AG04449 (cell line): ENCODE measurements at regions not wholly inside any gene's neighbourhood (a gene's known extent, or its start where the extent isn't known, plus 50 kb on each side); places are given as distances from the start of the nearest gene placed in this dataset.
"Not testable (repeated sequence)": the region's sequence is repeated elsewhere in the genome, so short reads cannot be mapped to it uniquely, and the experiment has no call there.

ENCODE experiments used
- CTCF ChIA-PET: fragments of 350-600 bp; formaldehyde crosslinking; extraction: SDS; loops from one replicate; lab custom pipeline; 2021; ENCODE audit warnings: antibody characterized with exemption; lab: Yijun Ruan, JAX
- POLR2A ChIA-PET: fragments of 400-600, 350-600 bp; formaldehyde crosslinking; extraction: SDS; loops from one replicate; lab custom pipeline; 2020; ENCODE audit warnings: antibody characterized with exemption, inconsistent platforms; lab: Yijun Ruan, JAX
- DNase-seq: peaks from one replicate; pipeline ENCODE4 v3.0.0-alpha.2; 2010; ENCODE audit warnings: low read depth, low spot score
- H3K4me3 ChIP-seq: 2 replicates; pipeline ENCODE4 v1.5.1; 2011; ENCODE audit warnings: low read depth, mild to moderate bottlenecking, control low read depth, low read length
- TF ChIP-seq, protein P1 (sequence below): IDR thresholded peaks from one replicate; pipeline ENCODE4 v1.5.1; 2011; ENCODE audit warnings: mild to moderate bottlenecking, moderate library complexity, low read length, control low read depth, inconsistent platforms; ENCODE audit not compliant: insufficient read depth; ENCODE audit errors: missing control alignments

DNA sequence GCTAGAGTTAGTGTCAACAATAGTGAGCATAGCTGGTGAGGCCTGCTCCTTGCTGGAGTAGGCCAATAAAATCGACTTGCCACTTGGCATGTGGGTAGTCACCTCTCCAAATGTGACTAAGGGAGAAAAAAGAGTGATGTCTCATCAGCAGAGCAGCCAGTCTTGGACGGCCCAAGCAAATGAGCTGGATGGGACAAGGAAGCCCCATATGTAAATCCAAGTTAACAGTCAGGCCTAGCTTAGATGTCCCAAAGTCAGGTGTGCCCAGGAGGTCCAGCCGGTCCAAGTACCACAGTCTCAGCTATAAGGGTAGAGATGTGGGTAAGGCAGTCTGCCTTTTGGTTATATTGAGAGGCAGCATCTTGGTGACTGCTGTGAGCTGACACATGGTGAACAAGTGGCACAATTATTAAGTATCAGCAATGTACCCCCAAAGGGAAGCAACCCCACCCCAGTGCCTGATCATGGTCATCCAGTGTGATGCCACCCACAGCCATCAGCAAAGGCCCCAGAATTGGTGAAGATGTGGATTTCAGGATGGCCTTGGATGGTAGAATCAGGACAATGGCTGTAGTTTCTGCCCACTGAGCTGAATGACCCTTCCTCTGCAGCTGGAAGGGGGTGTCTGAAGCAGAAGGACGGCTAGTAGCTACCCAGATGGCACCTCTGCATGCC lies 83.4 kb downstream of the TNFRSF13B start:
- CTCF ChIA-PET, result interaction anchor here (1.1 kb wide), 1 partner anchor 13 kb away, joined by 3 read pairs; no protein-coding TSS in a partner anchor
- no peak overlapping the region for H3K4me3 ChIP-seq
- POLR2A ChIA-PET, result no interaction called here
- DNase-seq, result no peak
- TF ChIP-seq, protein P1, sequence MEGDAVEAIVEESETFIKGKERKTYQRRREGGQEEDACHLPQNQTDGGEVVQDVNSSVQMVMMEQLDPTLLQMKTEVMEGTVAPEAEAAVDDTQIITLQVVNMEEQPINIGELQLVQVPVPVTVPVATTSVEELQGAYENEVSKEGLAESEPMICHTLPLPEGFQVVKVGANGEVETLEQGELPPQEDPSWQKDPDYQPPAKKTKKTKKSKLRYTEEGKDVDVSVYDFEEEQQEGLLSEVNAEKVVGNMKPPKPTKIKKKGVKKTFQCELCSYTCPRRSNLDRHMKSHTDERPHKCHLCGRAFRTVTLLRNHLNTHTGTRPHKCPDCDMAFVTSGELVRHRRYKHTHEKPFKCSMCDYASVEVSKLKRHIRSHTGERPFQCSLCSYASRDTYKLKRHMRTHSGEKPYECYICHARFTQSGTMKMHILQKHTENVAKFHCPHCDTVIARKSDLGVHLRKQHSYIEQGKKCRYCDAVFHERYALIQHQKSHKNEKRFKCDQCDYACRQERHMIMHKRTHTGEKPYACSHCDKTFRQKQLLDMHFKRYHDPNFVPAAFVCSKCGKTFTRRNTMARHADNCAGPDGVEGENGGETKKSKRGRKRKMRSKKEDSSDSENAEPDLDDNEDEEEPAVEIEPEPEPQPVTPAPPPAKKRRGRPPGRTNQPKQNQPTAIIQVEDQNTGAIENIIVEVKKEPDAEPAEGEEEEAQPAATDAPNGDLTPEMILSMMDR, result no peak

DNA sequence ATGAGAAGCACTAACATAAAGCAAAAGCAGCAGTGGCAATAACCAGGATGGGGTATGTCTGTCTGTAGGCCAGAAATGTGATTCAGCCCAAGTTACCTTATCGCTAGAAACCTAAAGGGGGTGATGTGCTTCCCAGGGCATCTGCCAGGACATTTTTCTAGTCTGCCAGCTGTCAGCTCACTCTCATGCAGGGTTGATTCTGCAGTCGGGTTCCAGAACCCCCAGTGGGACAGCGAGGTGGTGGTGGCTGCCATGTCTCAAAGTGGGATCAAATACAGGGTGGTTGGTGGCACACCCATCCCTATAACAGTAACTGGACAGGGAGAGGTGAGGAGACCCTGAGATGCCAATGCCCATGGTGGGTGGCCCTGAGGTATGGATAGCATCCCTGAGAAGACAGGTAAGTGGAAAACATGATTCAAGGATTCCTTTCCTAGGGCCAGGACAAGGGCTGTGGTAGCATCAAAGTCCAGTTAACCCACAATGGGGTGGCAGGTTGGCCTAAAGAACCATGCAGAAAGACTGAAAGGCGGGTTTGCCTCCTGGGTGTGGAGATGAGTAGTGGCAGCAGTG lies 84.3 kb downstream of the TNFRSF13B start:
- TF ChIP-seq, protein P1, result no peak
- DNase-seq, result no peak
- POLR2A ChIA-PET, result no interaction called here
- CTCF ChIA-PET, result no interaction called here
- no peak overlapping the region for H3K4me3 ChIP-seq

DNA sequence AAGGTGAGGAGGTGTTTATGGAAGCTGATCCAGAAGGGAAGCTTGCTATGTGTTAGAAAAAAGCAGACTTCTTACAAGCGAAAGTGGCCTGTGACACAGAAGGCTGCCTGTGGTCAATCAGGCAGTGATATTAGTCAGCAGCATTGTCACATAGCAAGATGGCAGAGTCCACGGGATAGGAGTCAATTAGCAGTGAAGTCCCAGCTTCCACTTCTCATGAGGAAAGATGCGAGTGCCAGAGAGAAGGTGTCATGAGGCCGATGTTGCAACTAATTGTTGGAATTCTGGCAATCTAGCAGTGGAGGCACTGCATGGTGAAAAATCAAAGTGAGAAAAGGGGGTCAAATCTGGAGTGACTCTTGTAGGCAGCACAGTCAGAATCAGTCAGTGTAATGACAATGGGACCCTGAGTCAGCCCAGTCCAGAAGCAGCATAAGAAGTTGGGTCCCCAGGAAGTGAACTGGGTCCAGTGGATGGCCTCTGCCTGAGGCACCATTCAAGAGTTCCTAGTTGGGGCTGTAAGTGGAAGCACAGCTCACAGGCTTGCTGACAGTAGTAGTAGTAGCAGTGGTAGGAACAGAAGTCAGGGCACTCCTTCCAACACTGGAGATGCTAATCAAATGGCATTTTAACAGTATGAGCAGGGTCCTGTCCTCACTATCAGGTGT lies 85.1 kb downstream of the TNFRSF13B start:
- ChIA-PET CTCF (no interaction called here), POLR2A (no interaction called here)
- no peak overlapping the region for H3K4me3 ChIP-seq
- TF ChIP-seq, protein P1, result no peak
- DNase-seq, result no peak

DNA sequence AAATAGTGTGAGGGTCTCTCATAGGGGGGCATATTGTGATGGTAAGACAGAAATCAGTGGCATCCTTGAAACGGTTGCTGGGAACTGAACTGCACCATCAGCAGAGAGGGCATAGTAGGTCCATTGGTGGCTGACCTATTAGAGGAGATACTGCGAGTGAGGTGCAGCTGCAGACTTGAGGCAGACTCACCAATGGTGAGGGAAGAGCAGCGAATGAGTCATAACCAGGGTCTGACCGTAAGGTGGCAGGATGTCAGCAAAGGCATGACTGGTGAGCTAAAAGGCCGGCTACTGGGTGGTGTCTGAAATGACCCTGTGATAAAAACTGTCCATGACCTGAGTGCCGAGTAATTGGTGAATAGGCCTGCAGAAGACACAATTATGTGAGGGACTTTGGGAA lies 86.7 kb downstream of the TNFRSF13B start:
- CTCF ChIA-PET, H3K4me3 ChIP-seq, POLR2A ChIA-PET, DNase-seq: not testable (repeated sequence)

DNA sequence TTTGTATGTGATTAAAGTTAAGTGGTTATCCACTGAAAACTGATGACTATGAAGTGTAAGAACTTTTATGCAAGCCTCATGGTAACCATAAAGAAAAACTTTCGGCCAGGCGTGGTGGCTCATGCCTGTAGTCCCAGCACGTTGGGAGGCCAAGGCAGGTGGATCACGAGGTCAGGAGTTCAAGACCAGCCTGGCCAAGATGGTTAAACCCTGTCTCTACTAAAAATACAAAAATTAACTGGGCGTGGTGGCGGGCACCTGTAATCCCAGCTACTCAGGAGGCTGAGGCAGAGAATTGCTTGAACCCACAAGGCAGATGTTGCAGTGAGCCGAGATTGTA lies 89.0 kb downstream of the TNFRSF13B start:
- POLR2A ChIA-PET, H3K4me3 ChIP-seq, DNase-seq, CTCF ChIA-PET: not testable (repeated sequence)

DNA sequence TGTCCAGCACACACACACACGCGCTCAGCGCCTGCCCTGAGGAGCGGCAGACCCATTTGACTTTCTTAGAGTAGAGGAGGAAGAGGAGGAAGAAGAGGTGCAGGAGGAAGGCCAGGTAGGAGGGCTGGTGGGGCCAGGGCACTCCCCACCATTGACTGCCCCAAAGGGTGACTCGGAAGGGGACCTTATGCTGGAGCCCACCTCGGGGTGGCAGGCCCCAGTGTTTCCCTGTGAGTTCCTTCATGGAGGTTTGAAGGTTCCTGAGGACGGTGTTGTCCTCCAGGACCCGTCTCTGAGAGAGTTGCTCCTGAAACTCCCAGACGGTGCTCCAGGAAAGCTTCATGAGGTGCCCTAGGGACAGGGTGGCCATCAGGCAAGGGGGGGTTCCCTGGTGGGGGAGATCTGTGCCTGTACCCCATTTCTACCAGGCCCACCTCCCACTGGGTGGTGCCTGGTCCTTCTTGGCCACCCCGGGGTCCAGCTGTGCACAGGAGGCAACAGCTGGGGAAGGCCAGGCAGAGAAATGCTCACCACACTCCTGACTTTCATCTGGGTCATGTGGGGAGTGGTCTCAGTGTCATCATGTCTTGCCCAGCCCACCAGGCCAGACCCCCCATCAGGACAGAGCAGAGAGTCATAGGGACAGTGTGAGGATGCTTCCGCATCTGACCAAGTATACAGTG lies 89.5 kb downstream of the TNFRSF13B start:
- no peak overlapping the region for H3K4me3 ChIP-seq
- ChIA-PET POLR2A (no interaction called here), CTCF (no interaction called here)
- TF ChIP-seq, protein P1, result no peak
- DNase-seq, result no peak

DNA sequence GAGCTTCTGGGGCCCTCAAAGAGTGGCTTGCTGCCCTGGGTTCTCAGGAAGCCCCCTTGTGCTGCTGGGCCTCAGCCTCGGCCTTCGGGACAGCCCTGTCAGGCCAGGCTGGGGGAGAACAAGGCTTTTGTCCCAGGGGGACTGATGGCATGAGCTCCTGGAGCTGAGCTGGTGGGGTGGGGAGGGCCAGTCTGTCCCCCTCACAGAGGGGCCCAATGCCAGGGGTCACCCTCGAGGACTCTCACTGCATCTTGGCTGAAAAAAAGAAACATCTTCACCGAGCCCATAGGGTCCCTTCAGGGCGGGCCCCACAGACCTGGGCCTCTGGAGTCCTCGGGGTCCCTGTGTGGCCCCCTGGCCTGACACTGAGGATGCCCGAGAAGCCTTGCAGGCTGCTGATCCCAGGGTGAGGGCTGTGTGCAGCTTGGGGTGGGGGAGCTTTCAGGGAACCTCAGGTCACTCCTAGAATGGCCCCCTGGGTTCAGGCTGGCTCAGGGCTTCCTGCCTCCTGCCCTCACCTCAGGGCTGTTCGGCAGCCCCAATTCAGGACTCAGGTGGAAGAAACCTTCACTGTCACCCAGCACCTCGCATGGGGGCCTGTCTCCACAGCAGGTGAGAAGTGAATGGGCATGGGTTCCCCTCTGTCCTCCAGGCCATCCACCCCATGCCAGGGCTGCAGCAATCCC lies 90.5 kb downstream of the TNFRSF13B start:
- POLR2A ChIA-PET, result no interaction called here
- CTCF ChIA-PET, result no interaction called here
- TF ChIP-seq, protein P1, result no peak

More for the DNA sequence above, 90.5 kb downstream of the TNFRSF13B start:
- DNase-seq, result no peak
- no peak overlapping the region for H3K4me3 ChIP-seq
